CMK (cell line): ENCODE measurements at regions not wholly inside any gene's neighbourhood (a gene's known extent, or its start where the extent isn't known, plus 50 kb on each side); places are given as distances from the start of the nearest gene placed in this dataset.
A peak's percentile ranks its signal among the peaks of the same experiment; 100 is the strongest.
"Not testable (repeated sequence)": the region's sequence is repeated elsewhere in the genome, so short reads cannot be mapped to it uniquely, and the experiment has no call there.

ENCODE experiments used
- DNase-seq: peaks from one replicate; pipeline ENCODE4 v3.0.0-alpha.2; 2010; ENCODE audit warnings: low read depth

DNA sequence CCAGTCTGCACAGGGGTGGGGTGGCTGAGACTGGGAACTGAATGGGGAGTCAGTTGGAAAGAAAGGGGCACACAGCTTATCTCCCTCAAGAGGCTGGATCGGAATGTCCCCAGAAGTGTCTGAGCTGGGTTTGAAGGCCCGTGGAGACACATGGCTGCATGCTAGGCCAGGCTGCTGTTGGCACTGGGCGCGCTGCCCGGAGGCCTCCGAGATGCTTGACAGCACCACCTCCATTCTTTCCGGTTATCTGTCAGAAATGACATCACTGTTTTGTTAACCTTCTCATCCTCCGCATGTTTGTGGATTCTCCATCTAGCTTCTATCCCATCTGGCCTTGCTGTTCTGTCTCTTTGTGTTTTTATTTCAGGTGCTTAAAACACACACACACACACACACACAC is 85.5 kb downstream of the APIP start:
- DNase-seq: no peak

DNA sequence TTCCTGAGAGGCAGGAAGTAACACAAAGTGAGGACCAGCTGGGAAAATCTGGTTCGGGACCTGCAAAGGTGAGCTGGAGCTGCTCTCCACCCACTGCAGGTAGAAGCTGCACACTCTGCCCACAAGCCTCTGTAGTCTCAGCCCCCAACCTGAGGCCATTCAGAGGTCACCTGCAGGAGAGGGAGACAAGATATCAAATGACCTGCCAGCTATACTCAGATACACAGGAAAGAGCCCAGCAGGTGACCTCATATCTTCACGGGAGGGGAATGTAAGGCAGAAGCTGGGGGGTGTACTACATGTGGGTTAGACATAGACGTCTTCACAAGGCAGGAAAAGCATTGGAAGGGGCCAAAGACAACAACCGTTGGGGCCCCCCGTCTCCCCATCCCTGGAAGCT is 86.1 kb downstream of the APIP start:
- no peak for DNase-seq

DNA sequence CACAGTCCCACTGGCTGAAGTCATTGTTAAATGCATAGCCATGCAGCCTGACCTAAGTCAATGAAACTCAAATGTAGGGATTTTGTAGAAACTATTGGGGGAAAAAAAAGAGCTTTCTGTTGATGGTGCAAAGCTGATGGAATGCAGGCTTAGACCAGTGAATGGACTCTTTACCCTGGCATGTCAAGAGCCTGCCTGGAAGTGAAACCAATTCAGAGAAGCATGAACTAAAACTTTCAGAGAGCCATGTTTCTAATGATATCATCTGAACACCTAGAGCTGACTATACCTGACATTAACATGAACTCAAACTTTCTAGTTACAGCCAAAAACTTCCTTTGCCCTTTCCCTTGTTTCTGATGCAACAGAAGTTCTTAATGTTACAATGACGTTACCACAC is 89.0 kb downstream of the APIP start:
- no peak for DNase-seq

DNA sequence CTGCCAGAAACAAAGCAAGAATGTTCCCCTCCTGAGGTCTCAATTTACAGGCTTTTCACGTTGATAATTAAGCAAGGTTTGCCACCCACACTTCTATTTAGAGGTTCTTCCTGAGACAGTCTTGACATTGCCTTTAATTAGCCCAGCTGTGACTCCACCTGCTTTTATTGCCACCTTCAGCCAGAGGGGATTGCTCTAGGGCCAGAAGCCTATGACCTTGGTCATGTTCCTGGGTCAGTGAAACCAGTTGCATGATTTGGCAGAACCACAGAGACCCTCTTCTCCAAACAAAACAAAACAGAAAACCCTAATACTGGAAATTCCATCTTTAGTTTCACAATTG is 89.8 kb downstream of the APIP start:
- DNase-seq: no peak

DNA sequence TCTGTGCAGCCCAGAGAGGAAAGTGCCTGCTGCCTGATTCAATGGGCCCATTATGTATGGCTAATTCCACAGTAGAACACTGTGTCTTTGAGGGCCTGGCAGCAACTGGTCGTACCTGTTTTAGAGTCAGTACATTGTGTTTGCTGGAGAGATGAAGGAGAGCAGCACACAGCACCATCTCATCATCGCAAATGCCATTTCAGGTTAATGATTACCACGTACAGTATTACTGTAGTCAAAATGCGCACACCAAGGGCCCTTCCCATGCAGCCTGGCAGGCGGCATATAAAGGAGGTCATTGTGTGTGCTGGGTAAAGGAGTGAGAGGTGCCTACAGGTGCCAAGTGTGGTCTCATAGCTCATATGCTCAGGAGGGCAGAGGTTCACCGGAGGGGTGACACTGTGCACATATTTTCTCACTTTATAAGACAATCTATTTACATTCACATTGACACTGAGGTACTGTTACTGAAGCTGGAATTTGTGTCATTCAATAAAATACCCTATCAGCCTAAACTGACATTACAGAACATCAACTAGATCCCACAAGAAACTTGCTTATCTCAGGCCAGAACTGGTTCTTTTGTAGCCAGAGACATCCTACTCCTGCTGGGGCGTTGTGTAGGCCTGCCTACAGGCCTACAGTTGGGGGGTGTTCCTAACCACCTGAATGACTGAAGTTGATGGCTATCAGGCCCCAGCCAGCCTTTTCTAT is 90.4 kb downstream of the APIP start:
- DNase-seq: no peak

DNA sequence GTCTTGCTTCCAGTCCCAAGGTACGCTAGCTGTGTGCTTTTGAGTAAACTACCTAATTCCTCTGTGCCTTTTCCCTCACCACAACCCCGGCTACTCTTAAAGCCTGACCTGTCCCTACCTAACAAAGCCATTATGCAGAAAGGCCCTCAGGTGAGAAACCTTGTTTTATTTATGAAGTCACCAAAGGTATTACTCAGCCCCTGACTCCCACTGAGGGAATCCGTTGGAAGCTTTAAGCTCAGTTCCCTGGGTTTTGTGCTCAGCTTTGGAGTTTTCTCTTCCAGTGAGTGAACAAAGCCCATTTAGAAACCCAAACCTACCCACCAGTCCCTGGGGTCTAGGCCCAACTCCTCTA is 90.9 kb downstream of the APIP start:
- DNase-seq: no peak

DNA sequence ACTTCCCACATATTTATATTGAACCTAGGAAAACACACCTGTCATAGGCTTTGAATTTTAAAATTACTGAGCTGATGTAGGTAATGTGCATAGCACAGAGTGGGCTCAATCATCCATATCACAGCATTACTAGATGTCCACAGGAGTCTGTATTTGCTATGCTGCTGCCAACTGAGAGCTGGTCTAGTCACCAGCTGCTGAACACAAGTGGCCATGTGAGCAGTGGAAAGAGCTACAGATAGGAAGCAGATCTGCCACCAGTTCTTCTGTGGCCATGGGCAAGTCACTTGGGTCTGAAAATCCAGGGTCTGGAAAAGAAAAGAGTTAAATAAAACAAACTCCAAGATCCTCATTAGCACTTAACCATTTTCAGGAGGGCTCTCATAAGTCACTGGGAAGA is 91.8 kb downstream of the APIP start:
- no peak for DNase-seq

DNA sequence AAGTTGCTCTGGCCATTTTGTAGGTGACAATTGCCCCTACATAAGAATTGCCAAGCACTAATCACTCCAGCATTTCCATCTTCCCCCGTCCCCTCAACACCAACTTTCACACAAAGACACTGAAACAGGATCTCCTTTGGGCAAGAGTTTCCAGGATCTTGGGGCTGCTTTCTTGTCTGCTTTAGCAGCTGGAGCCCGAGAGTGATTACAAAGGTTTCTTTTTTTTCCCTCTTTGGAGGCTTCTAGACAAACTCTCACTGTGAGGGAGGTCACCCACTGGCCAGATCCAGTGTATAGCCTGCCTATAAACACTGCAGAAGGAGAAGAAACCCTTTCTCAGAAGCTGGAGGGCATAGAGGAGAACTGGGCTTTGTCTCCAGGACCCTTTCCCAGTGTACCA is 92.5 kb downstream of the APIP start:
- no peak for DNase-seq

DNA sequence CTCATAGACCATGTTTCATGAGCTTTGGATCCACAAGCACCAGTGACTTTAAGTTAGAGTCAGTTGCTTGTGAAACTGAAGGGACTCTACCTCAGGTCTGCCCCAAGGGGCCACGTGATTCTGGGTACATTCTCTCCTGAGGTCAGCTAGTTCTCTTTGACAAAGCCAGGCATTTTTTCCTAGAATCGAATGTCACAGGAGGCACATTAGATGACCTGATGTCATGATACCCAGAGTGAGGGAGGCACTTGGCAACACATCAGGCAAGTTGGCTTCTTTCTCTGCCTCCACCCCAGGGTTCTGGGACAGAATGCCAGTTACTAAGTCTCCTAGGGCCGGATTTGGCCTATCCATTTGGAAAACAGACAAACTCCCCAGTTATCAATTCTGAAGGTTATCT is 93.0 kb downstream of the APIP start:
- no peak for DNase-seq

DNA sequence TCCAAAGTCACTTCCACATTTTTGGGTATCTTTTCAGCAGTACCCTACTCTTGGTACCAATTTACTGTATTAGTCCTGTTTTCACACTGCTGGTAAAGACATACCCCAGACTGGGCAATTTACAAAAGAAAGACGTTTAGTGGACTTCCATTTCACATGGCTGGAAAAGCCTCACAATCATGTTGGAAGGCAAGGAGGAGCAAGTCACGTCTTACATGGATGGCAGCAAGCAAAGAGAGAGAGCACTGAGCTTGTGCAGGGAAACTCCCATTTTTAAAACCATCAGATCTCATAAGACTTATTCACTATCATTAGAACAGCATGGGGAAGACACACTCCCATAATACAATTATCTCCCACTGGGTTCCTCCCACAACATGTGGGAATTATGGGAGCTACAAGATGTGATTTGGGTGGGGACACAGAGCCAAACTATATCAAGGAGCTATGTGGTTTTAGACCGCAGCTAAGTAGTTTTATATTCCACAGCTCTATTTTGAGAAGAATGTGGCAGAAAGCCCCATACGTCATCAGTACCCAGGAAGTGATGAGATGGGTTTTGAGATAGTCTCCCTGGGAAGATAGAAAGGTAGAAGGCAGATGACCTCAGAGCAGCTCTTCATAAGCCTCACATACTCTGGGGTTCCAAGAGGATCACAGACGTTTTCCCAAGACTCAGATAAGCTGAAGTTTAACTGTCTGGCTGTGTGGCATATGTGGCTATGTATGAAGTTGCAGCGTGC is 96.3 kb downstream of the APIP start:
- DNase-seq: no peak

DNA sequence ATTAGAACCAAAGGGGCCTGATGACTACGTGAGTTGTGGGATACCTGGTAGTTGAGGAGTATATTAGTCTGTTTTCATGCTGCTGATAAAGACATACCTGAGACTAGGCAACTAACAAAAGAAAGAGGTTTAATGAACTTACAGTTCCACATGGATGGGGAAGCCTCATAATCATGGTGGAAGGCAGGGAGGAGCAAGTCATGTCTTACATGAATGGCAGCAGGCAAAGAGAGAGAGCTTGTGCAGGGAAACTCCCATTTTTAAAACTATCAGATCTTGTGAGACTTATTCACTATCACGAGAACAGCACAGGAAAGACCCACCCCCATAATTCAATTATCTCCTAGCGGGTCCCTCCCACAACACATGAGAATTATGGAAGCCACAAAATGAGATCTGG is 98.4 kb downstream of the APIP start:
- not testable (repeated sequence) for DNase-seq

DNA sequence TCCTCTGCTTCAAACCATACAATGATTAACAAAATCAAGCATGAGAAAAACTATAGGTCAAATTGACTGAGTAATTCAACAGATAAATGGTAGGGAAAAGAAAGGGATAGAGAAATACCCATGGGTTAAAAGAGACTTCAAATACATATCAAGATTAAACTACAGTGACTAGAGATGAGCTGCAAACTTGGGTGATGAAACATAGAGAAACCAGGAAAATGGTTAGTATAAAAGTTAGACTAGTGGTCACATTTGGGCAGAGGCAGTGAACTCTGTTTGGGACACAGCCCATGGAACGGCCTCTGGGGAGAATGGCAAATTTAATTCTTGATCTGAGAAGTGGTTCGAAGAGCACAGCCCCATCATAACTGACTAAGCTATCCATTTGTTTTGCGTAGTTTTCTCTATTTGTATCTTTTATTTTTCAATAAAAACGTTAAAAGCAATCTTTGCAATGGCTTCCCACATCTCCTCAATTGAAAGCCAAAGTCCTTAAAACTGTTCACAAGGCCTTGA is 99.4 kb downstream of the APIP start:
- no peak for DNase-seq

DNA sequence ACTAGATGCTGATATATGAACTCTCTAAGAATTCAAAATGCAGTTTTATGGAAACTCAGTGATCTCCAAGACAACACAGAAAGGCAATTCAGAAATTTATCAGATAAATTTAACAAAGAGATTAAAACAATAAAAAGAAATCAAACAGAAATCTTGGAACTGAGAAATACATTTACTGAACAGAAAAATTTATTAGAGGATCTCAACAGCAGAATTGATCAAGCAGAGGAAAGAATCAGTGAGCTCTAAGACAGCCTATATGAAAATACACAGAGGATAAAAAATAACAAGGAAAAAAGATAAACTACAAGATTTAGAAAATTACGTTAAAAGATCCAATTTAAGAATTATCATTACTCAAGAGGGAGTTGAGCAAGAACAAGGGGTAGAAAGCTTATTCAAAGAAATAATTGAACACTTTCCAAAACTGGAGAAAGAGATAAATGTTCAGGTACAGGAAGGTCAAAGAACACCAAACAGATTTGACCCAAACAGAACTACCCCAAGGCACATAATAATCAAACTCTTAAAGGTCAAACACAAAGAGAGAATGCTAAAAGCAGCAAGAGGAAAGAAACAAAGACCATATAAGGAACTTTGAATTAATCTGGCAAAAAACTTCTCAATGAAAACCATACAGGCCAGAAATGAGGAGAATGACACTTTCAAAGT is 103.1 kb downstream of the APIP start:
- no peak for DNase-seq

DNA sequence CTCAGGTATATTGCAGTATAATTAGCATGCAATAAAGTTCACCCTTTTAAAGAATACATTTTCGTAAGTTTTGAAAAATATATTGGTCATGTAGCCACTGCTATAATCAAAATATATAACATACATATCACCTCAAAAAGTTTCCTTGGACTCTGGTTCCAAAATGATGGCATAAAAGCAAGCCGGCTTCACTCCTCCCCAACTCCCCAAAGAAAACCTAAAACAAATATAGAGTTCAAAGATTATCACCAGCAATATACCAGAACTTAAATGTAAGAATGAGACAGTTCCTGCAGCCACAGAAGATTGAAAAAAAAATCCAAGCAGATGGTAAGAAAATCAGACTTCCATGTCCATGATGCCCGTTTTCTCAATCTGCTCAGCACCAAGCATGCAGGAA is 104.3 kb downstream of the APIP start:
- DNase-seq: no peak

DNA sequence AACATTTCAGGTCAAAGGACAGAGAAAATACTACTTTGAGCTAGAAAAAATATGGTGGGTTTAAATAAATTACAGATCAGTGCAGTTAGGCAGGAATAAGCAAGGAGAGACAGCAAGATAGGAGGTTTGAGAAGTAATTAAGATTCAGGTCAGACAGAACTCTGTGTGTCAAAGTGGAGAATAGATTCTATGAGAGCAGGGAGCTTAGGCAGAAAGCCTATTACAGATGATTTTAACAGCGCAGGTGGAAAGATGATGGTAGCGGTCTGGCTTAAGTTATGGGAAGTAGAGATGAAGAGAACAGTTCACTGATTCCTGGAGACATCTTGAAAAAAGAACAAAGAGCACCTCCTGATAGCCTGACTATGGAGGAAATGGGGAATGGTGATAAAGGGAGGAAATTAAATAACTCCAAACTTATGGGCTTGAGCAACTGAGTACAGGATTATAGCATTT is 106.0 kb downstream of the APIP start:
- DNase-seq: no peak

DNA sequence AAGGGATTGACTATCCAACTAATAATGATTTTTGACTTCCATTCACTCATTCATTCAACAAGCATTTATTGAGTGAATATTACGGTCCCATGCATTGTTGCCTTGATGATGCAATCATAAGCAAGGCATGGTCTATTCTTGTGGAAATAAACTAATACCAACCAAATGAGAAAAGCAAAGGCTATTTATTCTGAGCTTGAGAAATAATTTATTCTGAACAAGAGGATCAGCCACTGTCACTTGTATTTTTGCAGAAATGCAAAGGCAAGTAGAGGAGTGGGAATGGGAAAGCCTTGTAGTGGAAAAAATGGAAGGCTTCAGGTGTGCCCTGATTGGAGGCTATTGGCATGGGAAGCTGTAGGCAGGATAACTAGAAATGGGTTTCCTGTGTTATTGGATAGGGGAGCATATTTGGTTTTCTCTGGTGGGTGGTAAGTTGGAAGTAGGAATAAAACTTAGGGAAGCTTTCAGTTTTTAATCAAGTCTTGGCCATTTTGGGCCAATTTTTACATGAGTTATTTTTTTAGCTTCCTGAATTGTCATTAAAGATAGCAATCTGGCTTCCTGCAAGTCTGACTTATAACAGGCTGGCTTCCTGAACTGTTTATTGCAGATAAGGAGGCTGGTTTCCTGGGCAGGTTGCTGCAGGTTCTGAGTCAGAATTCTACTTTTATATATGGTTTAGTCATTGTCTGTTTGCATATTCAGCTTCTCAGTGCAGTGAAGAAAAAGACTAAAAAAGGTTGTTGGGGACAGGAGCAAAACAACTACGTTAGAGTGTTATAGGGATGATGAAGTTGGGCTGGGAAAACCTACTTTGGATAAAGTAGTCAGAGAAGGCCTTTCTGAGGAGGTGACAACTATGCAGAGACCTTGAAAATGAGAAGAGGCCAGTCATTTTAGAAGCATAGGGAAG is 106.7 kb downstream of the APIP start:
- DNase-seq: peak; percentile 82

DNA sequence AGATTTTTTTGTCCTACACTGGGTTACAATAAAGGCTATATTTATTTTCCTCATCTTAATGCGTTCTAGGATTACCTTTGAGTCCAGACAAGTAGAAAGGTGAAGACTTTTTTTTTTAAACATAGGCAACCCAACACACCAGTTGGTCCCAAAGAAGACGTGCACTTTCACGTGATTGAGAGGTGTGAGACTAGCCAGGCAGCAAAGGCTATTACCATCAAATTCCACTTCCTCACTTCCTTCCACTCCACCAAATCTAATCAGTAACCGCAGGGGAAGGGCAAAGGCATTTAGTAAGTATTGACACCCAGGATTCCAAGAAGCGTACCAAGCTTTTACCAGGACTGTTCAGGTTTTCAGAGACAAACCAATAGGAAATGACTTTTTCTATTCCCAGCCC is 109.3 kb downstream of the APIP start:
- DNase-seq: no peak

DNA sequence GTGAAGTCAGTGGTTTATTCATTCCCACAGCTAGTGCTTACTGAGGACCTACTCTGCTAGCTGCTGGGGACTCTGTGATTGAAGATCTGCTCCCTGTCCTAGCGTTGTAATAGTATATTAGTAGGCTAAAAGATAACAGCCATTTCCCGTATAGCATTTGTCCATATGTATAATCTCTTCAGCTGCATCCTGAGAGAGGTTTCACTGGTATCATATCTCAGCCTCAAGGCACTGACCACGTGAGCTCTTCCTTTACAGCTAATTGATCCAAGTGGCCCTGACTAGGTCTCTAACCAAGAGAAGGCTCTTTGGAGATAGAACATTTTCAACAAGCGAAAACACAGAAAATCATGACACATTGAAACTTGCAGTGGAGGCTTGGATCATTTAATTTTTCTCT is 110.2 kb downstream of the APIP start:
- no peak for DNase-seq

DNA sequence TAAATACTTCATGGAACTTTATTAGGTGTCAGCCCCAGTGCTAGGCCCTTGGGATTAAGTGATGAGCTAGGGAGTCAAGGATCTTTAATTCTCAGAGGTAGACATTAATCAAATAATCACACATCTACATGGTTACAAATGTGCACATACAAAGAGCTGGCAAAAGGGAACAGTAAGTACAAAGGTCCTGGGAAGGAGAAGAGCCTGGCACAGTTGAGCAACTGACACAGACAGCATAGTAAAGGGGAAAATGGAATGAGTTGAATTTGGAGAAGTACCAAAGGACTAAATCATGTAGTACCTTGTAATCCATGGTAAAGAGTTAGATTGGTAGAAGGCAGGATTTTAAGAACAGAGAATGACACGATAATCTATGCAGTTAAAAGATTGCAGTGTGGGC is 116.3 kb downstream of the APIP start:
- no peak for DNase-seq

DNA sequence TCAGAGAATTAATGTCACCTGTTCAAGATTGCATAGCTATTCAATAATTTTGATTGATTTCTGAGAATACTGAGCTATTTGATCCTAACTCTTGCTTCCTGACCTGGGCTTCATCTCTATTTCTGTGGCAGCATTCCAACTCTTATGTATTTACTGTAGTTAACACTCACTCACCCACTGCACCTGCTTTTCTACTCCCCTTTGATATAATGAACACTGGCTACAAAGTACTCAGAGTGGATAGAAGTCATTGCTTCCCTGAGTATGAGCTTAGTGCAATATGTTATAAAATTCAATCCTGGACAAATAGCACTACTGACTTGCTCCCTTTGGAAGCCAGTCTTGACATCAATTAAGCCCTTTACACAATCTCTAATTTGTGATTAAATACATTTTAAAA is 117.2 kb downstream of the APIP start:
- DNase-seq: no peak

DNA sequence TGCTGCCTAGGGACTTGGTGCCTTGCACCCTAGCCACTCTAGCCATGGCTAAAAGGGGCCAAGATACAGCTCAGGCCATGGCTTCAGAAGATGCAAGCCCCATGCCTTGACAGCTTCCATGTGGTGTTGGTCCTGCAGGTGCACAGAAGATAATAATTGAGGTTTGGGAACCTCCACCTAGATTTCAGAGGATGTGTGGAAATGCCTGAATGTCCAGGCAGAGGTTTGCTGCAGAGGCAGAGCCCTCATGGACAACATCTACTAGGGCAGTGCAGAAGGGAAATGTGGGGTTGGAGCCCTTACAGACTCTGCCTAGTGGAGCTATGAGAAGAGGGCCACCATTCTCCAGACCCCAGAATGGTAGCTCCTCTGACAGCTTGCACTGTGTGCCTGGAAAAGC is 118.7 kb downstream of the APIP start:
- DNase-seq: not testable (repeated sequence)

DNA sequence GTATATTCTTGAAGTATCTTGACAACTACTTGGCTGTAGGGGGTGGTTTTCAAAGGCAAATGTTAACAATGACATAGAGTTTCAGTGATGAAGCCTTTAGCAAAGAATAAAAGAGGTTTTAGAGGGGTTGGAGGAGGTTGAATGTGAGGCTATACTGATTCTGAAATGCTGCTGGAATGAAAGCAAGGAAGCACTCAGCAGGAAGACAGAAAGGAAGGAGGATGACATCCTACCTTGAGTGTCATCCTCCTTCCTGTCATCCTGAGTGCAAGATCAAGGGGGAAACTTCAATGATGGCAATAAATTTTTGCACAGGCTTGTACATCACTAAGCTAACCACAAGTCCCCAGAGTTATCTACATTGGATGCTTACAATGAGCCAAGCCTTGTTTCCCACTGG is 120.5 kb downstream of the APIP start:
- no peak for DNase-seq
